GM04504 (cell line): ENCODE measurements at regions not wholly inside any gene's neighbourhood (a gene's known extent, or its start where the extent isn't known, plus 50 kb on each side); places are given as distances from the start of the nearest gene placed in this dataset.

Experiments used
- DNase-seq: peaks from one replicate; pipeline ENCODE4 v3.0.0-alpha.2; 2012; ENCODE audit warnings: low read depth

GRCh38 chr22:22093743-22094142, 111.2 kb upstream of the TOP3B start:
- DNase-seq: no peak

DNA sequence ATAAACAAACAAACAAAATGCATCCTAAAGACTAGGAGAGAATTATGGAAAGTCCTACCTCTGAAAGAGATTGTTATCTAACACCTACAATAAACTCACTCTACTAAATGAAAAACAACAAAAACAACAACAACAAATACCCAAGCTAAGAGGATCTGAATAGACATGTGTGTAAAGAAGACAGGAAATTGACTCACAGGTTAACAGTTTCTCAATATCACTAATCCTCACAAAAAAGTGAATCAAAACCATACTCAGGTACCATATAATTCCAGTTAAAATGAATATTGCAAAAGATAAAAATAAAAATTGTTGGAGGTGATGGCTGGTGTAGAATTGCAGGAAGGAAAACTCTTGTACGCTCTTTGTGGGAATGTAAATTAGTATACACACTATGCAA, 110.4 kb upstream of the TOP3B start:
- no peak for DNase-seq

DNA sequence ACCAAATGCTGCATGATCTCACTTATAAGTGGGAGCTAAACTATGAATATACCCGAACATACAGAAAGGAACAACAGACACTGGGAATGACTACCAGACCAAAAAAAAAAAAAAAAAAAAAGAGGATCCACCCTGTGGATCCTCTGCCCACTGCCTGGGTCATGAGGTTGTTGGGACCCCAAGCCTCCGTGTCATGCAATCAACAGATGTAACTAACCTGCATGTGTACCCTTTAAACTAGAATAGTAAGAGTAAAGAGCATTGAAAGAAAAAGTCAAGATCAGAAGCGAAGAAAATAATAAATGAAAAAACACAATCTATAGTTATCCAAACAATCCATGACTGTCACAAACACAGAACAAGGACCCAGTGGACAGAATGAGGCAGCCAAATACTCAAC, 109.5 kb upstream of the TOP3B start:
- no peak for DNase-seq

DNA sequence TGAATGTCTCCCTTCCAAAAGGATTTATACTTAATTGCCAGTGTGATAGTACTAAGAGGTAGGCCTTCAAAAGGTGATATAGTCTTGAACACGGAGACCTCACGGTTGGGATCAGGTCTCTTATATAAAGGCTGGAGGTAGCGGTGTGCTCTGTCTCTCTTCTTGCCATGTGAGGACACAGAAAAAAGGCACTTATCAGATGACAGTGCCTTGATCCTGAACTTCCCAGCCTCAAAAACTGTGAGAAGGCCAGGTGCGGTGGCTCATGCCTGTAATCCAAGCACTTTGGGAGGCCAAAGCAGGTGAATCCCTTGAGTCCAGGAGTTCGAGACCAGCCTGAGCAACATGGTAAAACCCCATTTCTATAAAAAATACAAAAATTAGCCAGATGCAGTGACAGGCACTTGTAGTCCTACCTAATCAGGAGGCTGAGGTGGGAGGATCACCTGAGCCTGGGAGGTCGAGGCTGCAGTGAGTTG, 108.9 kb upstream of the TOP3B start:
- no peak for DNase-seq

- DNase-seq: no peak
These were observed 108.2 kb upstream of the TOP3B start for GRCh38 chr22:22090650-22091399.

DNA sequence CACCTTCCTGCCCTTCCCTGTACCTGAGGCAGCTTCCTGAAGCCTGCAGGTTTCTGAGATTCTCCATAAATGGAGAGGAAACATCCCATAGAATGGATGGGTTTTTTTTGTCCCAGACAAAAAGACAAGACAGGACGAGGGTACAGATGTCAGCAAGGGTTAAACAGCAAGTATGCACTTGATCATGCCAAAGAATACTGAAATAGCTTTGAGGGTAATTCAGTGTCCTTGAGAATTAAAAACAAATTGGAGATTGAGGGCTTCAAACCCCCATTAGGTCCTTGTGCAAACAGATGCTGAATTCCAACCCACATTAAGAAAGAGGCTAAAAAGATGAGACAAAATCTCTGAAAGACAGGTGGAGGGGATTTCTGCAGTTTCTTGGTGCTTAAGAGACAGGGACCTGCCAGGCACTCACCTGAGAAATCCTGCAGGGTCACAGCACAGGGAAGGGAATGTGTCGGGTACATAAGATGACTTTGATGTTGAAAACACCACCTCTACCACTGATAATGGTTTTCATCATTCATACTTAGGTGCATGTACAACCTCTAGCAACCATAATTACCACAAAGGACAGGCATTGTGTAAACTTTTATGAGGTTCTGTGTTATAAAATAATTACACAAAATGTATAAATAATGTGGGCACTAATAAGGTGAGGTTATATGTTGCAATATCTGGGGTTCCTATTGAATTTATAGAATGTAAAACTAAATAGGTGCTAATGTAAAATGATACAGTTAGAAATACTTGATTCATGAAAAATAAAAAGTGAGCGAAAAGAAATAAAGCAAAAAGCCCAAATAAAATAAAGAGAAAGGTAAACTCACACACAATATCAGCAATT, 107.1 kb upstream of the TOP3B start:
- DNase-seq: no peak

- no peak for DNase-seq
These were observed 106.3 kb upstream of the TOP3B start for GRCh38 chr22:22088658-22089458.

- no peak for DNase-seq
These were observed 105.5 kb upstream of the TOP3B start for GRCh38 chr22:22087854-22088657.

- DNase-seq: no peak
These were observed 104.0 kb upstream of the TOP3B start for GRCh38 chr22:22086501-22087158.

DNA sequence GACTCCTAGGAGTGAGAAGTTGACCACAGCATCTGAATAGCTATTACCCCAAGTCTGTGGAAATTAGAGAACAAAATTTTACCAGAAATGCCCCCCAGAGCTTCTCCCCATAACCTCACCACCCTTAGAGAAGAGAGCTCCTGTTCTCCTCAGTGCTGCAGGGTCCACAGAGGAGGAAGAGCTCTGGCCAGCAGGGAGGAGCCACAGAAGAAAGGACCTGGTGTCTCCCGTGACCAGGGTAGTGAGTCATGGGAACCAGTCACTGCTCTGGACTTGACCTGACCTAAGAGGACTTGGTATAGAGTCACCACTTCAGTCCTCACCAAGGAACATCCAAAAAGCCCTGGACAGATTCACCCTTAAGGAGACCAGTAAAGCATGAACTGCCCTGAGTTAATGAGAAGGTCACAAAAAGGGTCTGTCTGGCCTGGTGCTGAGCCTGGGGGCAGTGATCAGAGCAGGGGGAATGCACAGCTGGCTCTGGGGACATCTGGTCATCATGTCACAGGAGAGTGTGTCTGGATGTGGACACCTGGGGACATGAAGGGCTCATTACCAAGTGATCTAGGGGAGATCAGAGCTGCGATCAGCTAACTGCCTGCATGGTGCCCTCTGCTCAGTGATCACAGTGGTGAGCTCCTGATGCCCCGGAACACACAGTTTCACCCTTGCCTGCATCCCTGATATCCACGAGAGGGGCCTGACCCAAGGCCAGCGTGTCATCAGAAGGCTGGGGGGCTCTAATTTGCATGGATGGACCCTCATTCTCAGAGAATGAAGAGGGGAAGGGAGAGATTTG, 103.3 kb upstream of the TOP3B start:
- no peak for DNase-seq

- no peak for DNase-seq
These were observed 101.6 kb upstream of the TOP3B start for GRCh38 chr22:22084089-22084711.

DNA sequence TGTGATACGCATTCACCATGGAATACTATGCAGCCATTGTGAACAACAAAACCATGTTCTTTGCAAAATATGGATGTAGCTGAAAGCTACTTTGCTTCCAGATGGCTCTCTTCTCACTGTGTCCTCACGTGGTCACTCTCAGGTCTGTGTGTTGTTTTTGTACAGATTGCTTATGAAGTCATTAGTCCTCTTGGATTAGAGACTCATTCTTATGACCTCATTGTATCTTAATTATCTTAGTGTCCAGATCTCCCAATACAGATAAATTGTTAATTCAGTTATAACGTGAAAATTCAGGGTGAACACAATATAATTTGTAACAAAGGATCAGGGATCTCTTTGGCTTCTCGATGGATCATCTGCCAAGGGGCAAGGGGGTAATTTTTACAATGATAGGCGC, 100.4 kb upstream of the TOP3B start:
- no peak for DNase-seq

GRCh38 chr22:22082229-22082835, 99.7 kb upstream of the TOP3B start:
- DNase-seq: no peak

DNA sequence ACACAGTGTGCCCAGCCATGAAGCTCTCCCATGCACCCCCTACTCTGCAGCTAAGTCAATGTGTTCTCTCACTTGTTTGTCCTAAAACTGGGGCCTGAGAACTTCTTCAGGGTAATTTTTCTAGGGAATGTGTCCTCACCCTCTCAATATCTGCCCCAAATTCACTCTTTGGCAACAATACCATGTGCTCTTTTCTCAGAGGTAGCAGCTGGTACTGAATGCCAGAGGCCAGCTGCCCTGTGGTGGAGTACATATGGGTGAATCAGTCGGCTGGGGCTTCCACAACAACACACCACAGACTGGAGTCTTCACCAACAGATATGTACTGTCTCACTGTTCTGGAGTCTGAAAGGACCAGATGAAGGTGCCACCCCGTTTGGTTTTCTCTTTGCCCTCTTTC, 97.7 kb upstream of the TOP3B start:
- DNase-seq: no peak

DNA sequence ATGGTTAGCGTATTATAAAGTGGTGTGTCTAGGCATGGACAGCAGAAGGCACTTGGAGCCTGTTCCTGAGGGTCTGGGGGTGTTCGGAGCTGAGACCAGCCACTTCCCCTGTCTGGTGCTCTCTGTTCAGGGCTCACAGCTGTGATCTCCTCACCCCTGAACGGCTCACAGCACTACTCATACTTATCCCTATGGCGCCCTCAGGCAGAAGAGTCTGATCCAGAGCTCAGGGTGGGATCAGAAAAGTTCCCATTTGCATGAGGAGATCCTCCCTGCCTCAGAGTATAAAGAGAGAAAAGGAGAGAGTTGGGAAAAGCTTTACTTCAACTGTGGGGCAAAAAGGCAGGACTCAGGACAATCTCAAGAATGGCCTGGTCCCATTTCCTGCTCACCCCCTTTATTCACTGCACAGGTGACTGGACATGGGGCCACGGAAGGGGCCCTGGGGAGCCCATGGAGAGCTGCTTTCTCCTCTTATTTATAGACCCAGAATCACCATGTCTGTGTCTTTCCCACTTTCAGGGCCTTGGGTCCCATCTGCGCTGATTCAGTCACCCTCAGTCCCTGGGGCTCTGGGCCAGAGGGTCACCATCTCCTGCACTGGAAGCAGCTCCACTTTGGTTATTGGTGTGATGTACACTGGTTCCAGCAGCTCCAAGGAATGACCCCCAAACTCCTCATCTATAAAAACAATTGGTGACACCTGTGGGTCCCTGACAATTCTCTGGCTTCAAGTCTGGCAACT, 97.0 kb upstream of the TOP3B start:
- no peak for DNase-seq

DNA sequence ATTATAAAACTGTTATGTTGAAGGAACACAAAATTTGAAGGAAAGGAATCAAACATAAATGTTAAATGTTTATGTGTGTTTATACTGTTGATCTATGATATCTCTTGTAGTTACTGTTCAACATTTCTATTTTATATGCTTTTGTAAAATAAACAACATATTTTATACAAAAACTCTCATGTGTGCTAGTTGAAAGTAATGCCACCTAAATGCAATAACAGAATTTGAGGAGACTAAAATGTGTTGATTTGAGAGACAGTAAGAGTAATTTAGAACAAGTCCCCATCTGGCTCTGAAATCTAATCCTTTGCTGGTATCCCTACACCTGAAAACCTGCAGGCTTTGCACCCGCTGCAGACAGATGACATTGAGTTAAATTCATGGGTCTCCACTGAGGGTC, 95.7 kb upstream of the TOP3B start:
- no peak for DNase-seq

- DNase-seq: no peak
These were observed 94.5 kb upstream of the TOP3B start for GRCh38 chr22:22076932-22077703.

DNA sequence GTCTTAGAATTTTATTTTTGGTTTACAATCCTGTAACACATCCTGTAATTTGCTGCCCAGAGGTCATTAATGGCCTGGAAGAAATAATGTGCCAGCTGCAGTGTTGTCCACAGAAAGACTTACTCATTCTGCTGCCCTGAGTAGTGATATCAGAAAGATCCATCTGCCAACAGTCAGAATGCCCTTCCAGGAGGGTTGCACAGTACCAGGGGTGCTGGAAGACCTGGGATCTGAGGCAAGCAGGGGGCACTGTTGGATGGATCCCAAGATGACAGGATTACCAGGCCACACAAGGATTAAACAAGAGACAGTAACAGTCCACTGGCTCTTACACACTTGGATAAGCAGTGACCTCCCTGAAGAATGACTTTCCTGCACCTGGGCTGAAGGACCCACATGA, 93.8 kb upstream of the TOP3B start:
- no peak for DNase-seq
